Spleen (tissue), 7 donors: ENCODE measurements at regions not wholly inside any gene's neighbourhood (a gene's known extent, or its start where the extent isn't known, plus 50 kb on each side); places are given as distances from the start of the nearest gene placed in this dataset.

Experiments
- CTCF ChIP-seq, 11 experiments: fragments of 200-600 bp in 7 of 11; fragments of 450-650 bp in 4 of 11; sonication (generic) in 4 of 11; IDR thresholded peaks in 8 of 11; conservative IDR thresholded peaks in 3 of 11; 1 replicate in 7 of 11; 2 replicates in 4 of 11; pipeline versions ENCODE4 v1.4.0 to v1.8.0; 2016 to 2021; ENCODE audit warnings: antibody characterized with exemption in 11 of 11, inconsistent platforms in 4 of 11, mild to moderate bottlenecking in 1 of 11
- POLR2A ChIP-seq, 3 donors: fragments of 450-650 bp; IDR thresholded peaks; one replicate each; pipeline ENCODE4 v1.5.1; 2017; ENCODE audit warnings: antibody characterized with exemption in 3 of 3, mild to moderate bottlenecking in 1 of 3
- POLR2AphosphoS5 ChIP-seq, 3 donors: sonication (generic); formaldehyde crosslinking; IDR thresholded peaks; one replicate each; pipeline ENCODE4 v1.5.1; 2017; ENCODE audit warnings: antibody characterized with exemption in 3 of 3
- donor health status: DM: no; HTN: no; CAD: no; lungs with moderate emphysema.
- donor health status: DM: no; HTN: no; CAD: no.
- donor health status: DM: no; HTN: no; CAD: no.

GRCh38 chr11:92550871-92551270 lies 326.3 kb downstream of the FAT3 start:
- TF ChIP-seq POLR2A (IDR thresholded peaks at IDR 0.05): no peak
- no peak for TF ChIP-seq CTCF (IDR thresholded peaks at IDR 0.05 in 8 of 11, conservative IDR thresholded peaks at IDR 0.05 in 3 of 11)
- TF ChIP-seq POLR2AphosphoS5 (IDR thresholded peaks at IDR 0.05): no peak
